ENCODE measurements at regions not wholly inside any gene's neighbourhood (a gene's known extent, or its start where the extent isn't known, plus 50 kb on each side); places are given as distances from the start of the nearest gene placed in this dataset.

DNA sequence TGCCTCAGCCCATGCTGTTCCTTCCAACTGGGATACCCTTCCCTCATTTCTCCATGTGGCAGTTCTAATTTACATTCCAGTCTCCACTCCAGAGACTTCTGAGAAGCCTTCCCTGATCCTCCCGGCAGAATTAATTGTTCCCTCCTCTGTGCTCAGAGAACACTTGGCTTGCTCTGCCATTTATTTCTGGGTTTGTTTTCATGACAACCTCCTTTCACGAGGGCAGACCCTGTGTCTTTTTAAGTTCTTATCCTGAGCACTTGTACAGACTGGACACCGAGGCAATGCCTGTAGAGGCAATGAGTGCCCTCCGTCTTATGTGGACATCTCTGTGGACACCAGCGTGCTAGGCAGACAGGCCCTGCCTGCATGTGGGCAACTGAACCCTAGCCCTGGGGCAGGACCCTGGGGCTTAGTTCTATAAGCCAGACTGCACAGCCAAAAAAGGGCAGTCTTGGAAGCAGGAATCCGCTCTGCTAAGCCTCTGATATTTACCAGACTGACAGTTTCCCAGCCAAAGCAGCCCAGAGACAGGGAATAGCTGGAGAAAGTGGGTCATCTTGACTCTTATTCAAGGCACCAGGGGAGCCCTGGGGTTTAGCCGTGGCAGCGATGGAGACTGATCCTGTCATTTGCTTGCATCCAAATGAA lies 474.0 kb downstream of the RPS24 start:
- ChIA-PET CTCF (interaction anchor here (1.1 to 1.5 kb wide), 2 partner anchors 29 to 150 kb away, joined by 3 read pairs; no protein-coding TSS in a partner anchor), POLR2A (interaction anchor here (1.2 kb wide), 1 partner anchor 9 kb away, joined by 3 read pairs; no protein-coding TSS in a partner anchor)
- TF ChIP-seq, protein P1, sequence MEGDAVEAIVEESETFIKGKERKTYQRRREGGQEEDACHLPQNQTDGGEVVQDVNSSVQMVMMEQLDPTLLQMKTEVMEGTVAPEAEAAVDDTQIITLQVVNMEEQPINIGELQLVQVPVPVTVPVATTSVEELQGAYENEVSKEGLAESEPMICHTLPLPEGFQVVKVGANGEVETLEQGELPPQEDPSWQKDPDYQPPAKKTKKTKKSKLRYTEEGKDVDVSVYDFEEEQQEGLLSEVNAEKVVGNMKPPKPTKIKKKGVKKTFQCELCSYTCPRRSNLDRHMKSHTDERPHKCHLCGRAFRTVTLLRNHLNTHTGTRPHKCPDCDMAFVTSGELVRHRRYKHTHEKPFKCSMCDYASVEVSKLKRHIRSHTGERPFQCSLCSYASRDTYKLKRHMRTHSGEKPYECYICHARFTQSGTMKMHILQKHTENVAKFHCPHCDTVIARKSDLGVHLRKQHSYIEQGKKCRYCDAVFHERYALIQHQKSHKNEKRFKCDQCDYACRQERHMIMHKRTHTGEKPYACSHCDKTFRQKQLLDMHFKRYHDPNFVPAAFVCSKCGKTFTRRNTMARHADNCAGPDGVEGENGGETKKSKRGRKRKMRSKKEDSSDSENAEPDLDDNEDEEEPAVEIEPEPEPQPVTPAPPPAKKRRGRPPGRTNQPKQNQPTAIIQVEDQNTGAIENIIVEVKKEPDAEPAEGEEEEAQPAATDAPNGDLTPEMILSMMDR (IDR thresholded peaks at IDR 0.05; ENCODE audit: control extremely low read depth, extremely low read depth, low read depth, missing control alignments): no peak
- no peak for DNase-seq (ENCODE audit: extremely low spot score)

DNA sequence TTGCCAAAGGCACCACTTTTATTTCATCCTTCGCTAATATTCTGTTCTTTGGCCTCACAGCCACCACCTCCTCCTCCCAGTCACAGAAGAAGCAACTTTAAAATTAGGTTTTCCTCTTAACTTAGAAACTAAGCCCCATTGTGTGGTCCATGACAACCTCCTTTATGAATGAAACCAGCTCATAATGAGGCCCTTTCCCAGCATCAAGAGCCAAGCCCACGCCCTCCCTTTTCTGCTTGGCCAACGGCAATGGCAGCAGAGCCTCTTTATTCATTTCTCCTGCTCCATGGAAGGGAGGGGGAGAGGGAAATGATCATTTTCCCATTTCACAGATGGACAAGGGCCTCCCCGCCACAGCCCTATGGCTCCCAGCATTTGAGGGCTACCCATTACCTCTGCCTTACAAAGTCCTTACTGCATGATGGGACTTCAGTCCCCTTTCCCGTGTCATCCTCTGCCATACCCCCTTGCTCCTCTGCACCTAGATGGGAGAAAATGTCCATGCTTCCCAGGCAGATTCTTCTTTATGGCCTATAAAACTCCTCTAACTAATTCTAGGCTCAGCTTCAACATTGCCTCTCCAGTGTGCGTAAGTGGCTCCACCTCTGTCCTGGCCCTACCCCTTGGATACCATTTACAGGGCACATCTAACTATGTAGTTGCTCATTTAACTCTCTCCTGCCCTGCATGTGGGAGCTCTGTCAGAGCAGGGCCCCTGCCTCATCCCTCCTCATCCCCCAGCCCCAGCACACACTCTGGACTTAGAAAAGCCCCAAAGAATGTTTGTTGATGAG lies 475.5 kb downstream of the RPS24 start:
- TF ChIP-seq, protein P1 (IDR thresholded peaks at IDR 0.05; ENCODE audit: control extremely low read depth, extremely low read depth, low read depth, missing control alignments): no peak
- DNase-seq (ENCODE audit: extremely low spot score): no peak
- POLR2A ChIA-PET: no interaction called here
- CTCF ChIA-PET: interaction anchor here (1.1 kb wide), 1 partner anchor 28 kb away, joined by 3 read pairs; no protein-coding TSS in a partner anchor

DNA sequence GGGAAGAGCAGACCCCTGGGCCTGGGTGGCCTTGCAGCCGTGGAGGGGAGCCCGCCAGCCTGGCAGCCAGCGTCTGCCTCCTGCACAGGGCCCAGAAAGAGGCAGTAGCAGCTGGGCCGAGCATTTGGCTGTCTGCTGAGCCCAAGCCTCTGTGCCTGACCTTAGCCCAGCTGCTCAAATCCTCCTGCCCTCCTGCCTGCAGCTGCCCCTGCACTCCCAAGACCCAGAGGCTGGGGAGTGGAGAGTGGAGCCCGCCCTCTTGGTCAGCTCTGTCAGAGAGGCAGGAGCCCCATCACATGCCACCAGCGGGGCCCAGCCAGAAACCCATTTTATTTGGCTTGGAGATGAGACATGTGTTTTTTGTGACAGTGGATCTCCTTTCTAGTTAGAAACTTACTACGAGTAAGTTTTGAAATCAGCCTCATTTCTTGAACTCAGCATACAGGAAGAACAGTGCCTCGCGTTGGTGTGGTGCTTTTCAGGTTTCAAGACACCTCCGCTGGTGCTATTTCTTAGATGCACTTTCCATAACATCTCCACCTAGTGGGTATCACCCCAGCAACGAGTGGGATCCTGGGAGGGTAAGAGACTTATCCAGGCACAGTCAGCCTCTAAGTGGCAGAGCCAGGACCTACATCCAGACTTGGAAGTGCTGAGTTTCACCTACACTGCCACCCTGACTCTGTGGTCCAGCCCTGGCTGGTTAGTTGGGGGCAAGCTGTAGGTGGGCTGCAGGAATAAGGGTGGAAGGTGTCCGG lies 477.1 kb downstream of the RPS24 start:
- TF ChIP-seq, protein P1 (IDR thresholded peaks at IDR 0.05; ENCODE audit: control extremely low read depth, extremely low read depth, low read depth, missing control alignments): no peak
- ChIA-PET POLR2A (no interaction called here), CTCF (interaction anchor here (1.4 kb wide), 1 partner anchor 8 kb away, joined by 3 read pairs; no protein-coding TSS in a partner anchor)
- no peak for DNase-seq (ENCODE audit: extremely low spot score)

DNA sequence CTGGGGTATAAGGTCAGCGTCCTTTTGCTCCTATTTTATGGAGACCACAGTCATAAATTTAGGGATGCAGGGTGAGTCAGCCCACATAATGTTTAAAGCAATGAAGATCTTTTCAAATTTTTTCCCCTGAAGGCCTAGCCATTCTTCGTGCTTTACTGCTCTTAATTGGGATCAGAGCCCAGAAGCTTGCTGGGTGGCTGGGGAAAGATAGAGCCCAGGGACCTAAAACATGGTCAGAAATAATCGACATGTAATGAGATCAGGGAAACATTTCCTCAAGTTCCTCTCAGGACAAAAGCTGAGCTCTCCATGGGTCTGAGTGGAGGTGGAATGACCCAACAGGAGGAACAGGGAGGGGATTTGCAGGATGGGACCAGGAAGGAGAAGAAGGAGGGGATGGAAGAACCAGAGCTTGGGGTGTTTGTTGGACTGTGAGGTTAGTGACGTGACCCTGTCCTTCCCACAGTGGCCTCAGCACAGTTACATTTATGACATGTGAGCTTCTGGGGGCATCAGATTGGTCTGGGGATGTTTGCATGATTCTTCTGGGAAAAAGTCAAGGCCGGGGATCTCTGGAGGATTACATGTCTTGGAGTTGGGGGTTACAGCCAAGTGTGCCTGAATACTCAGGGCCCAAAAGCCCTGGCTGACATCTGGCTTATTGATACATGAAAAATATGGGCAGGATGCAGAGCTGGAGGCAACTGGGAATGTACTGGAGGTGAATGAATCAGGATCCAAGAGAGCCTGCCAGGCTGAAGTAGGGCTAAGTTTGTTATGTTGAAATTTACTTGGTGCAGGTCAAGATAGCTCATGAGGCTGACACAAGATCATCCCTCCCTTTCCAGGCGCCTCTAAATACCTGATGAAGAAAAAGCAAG lies 477.9 kb downstream of the RPS24 start:
- ChIA-PET POLR2A (no interaction called here), CTCF (interaction anchor here (1.4 kb wide), 1 partner anchor 9 kb away, joined by 3 read pairs; no protein-coding TSS in a partner anchor)
- TF ChIP-seq, protein P1 (IDR thresholded peaks at IDR 0.05; ENCODE audit: control extremely low read depth, extremely low read depth, low read depth, missing control alignments): no peak
- no peak for DNase-seq (ENCODE audit: extremely low spot score)

DNA sequence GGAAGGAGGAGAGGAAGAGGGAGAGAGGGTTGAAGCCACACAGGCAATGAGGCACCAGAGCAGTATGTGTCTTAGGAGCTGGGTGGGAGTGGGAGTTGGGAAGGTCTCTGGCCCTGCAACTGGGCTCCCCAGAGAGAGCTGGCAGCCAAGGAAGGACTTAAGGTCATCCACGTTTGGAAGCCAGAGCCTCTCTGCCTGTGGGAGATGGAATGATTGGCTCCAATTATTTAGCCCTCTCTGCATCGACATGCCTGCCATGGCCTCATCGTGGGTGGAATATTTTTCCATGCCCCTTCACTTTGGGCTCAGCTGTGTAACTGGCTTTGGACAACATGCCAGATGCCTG lies 478.5 kb downstream of the RPS24 start:
- CTCF ChIA-PET: no interaction called here
- POLR2A ChIA-PET: no interaction called here
- no peak for DNase-seq (ENCODE audit: extremely low spot score)
- TF ChIP-seq, protein P1 (IDR thresholded peaks at IDR 0.05; ENCODE audit: control extremely low read depth, extremely low read depth, low read depth, missing control alignments): no peak

Measured in GM10248 (cell line).